GM12873 (cell line): ENCODE measurements at regions not wholly inside any gene's neighbourhood (a gene's known extent, or its start where the extent isn't known, plus 50 kb on each side); places are given as distances from the start of the nearest gene placed in this dataset.

ENCODE experiments used
- CTCF ChIP-seq: IDR thresholded peaks from 2 replicates; pipeline ENCODE4 v1.5.1; 2012; ENCODE audit warnings: low read depth, mild to moderate bottlenecking, moderate library complexity, low read length, control low read depth; ENCODE audit not compliant: insufficient read depth; ENCODE audit errors: missing control alignments

DNA sequence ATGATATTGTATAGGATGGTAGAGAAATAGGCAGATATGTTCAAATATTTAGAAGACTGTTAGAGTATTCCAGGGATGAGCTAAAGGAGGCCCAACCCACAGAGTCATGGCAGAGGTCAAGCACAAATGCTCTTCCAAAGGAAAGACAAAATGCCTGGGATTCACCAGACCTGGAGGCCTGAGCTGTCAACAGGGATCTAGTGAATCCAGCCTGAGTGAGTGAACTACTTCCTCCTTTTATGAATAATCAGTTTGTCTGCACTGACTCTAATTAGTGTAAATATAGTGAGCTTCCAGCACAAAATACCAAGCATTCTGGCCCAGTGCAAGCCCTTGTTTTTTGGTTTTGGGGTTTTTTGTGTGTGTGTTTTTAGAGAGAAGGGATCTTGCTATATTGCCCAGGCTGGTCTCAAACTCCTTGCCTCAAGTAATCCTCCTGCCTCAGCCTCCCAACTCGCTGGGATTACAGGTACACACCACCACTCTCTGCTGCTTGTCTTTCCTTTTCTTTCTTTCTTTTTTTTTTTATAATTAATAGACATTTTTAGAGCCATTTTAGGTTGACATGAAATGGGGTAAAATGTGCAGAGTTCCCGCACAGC lies 244.4 kb downstream of the SKIDA1 start:
- no peak for TF ChIP-seq CTCF

DNA sequence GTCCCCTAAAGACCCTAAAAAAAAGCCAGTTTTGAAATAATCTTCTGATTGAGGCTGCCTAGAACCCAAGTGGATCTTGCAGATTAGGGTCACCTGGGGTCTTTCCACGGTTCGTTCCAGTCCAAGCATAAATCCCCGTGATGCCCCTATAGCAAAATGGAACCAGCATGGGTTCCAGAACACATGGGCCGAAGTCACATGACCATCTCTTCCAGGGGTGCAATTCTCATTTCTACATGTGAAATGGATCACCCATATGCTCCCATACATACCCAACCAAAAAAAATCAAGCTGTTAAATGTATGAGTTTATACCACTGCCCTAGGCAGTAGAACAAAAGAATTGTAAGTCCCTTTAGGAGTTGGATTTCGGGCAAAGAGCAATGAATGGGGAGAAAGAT lies 245.4 kb downstream of the SKIDA1 start:
- TF ChIP-seq CTCF = no peak

- TF ChIP-seq CTCF = no peak
These were observed 246.3 kb downstream of the SKIDA1 start for GRCh38 chr10:21279217-21279575.

GRCh38 chr10:21278491-21279216 lies 246.8 kb downstream of the SKIDA1 start:
- peak; percentile 83 for TF ChIP-seq CTCF

GRCh38 chr10:21273400-21273968 lies 252.0 kb downstream of the SKIDA1 start:
- TF ChIP-seq CTCF = no peak

- TF ChIP-seq CTCF = no peak
These were observed 252.7 kb downstream of the SKIDA1 start for GRCh38 chr10:21272643-21273399.

DNA sequence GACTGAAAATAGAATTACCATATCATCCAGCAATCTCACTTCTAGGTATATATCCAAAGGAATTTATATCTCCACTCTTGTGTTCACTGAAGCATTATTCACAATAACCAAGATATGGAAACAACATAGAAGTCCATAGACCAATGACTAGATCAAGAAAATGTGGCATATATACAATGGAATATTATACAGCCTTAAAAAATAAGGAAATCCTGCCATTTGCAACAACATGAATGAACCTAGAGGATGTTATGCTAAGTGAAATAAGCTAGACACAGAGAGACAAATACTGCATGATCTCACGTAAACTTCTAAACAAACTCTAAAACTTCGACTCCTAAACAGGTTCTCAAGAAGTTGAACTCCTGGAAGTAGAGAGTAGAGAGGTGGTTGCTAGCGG lies 254.5 kb downstream of the SKIDA1 start:
- TF ChIP-seq CTCF = no peak
